ENCODE measurements at regions not wholly inside any gene's neighbourhood (a gene's known extent, or its start where the extent isn't known, plus 50 kb on each side); places are given as distances from the start of the nearest gene placed in this dataset.

DNA sequence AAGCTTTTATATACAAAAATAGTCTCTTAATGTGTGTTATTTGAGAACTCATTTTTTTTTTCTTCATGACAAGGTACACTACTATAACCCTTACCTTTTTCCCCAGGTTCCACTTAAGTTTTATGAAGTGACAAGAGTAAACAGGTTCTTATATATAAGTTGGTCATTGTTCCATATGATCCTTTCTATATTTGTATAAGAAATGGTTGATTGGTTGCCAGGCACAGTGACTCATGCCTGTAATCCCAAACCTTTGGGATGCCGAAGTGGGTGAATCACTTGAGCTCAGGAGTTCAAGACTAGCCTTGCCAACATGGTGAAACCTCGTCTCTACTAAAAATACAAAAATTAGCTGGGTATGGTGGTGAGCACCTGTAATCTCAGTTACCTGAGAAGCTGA is 108.3 kb downstream of the PCSK1 start (continued):
- TF ChIP-seq, protein P1, sequence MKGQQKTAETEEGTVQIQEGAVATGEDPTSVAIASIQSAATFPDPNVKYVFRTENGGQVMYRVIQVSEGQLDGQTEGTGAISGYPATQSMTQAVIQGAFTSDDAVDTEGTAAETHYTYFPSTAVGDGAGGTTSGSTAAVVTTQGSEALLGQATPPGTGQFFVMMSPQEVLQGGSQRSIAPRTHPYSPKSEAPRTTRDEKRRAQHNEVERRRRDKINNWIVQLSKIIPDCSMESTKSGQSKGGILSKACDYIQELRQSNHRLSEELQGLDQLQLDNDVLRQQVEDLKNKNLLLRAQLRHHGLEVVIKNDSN (CRISPR knock-in tag; IDR thresholded peaks at IDR 0.05) = no peak
- TF ChIP-seq, protein P2, sequence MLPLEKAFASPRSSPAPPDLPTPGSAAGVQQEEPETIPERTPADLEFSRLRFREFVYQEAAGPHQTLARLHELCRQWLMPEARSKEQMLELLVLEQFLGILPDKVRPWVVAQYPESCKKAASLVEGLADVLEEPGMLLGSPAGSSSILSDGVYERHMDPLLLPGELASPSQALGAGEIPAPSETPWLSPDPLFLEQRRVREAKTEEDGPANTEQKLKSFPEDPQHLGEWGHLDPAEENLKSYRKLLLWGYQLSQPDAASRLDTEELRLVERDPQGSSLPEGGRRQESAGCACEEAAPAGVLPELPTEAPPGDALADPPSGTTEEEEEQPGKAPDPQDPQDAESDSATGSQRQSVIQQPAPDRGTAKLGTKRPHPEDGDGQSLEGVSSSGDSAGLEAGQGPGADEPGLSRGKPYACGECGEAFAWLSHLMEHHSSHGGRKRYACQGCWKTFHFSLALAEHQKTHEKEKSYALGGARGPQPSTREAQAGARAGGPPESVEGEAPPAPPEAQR (CRISPR knock-in tag; IDR thresholded peaks at IDR 0.05) = no peak
- TF ChIP-seq FOXJ3 (CRISPR knock-in tag; IDR thresholded peaks at IDR 0.05; ENCODE audit: borderline replicate concordance) (no peak), HMGA2 (CRISPR knock-in tag; IDR thresholded peaks at IDR 0.05) (no peak), CDX4 (CRISPR knock-in tag; IDR thresholded peaks at IDR 0.05; ENCODE audit: borderline replicate concordance) (no peak), FOXK1 (CRISPR knock-in tag; IDR thresholded peaks at IDR 0.05) (no peak), ZNF219 (CRISPR knock-in tag; IDR thresholded peaks at IDR 0.05; ENCODE audit: borderline replicate concordance) (no peak), SOX15 (CRISPR knock-in tag; IDR thresholded peaks at IDR 0.05) (no peak), ELF4 (CRISPR knock-in tag; IDR thresholded peaks at IDR 0.05; ENCODE audit: low read depth) (no peak)
- TF ChIP-seq, protein P3, sequence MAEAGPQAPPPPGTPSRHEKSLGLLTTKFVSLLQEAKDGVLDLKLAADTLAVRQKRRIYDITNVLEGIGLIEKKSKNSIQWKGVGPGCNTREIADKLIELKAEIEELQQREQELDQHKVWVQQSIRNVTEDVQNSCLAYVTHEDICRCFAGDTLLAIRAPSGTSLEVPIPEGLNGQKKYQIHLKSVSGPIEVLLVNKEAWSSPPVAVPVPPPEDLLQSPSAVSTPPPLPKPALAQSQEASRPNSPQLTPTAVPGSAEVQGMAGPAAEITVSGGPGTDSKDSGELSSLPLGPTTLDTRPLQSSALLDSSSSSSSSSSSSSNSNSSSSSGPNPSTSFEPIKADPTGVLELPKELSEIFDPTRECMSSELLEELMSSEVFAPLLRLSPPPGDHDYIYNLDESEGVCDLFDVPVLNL (CRISPR knock-in tag; IDR thresholded peaks at IDR 0.05; ENCODE audit: borderline replicate concordance, low read depth) = no peak

DNA sequence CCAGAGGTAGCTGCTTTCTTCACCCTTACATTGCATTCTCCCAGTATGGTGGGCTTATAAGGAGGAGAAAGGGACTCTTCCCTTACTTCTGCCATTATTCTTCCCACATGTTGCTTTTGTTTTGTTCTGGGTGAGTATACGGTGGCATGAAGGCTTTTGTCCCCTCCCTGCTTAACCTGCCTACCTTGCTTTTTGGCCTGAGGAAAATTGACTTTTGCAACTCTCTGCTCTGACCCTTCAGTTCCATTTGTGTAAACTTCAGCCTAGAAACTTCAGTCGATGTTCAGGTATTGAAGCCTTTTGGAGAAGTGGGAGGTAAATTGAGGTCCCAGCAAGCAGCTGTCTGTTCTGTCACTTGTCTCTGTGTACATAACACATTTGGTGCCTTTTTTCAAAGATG is 110.2 kb downstream of the PCSK1 start:
- Mint-ChIP-seq H3K27ac (no peak overlapping the region), H3K9me3 (peaks cover 6% of the 10 kb centered on the region), H3K4me1 (no peaks in the 10 kb centered on the region), H3K4me3 (no peak overlapping the region), H3K36me3 (no peaks in the 10 kb centered on the region), H3K27me3 (ENCODE audit: low read depth) (no peaks in the 10 kb centered on the region)
- ChIA-PET CTCF (interaction anchor here (1.9 kb wide), 1 partner anchor 13 kb away, joined by 6 read pairs; no protein-coding TSS in a partner anchor), POLR2A (no interaction called here)
- DNase-seq (ENCODE audit: low spot score) (no peak), ATAC-seq (no peak)
- TF ChIP-seq NR2C2 (CRISPR knock-in tag; IDR thresholded peaks at IDR 0.05) (no peak), MYBL2 (CRISPR knock-in tag; IDR thresholded peaks at IDR 0.05) (no peak), PRRX2 (CRISPR knock-in tag; IDR thresholded peaks at IDR 0.05) (no peak), TCF7 (CRISPR knock-in tag; IDR thresholded peaks at IDR 0.05; ENCODE audit: low read depth) (no peak), FOXJ3 (CRISPR knock-in tag; IDR thresholded peaks at IDR 0.05; ENCODE audit: borderline replicate concordance) (no peak), OVOL2 (CRISPR knock-in tag; IDR thresholded peaks at IDR 0.05; ENCODE audit: borderline replicate concordance) (no peak), NFATC4 (CRISPR knock-in tag; IDR thresholded peaks at IDR 0.05) (no peak), ZNF416 (CRISPR knock-in tag; IDR thresholded peaks at IDR 0.05) (no peak), MXD4 (CRISPR knock-in tag; IDR thresholded peaks at IDR 0.05; ENCODE audit: borderline replicate concordance) (no peak)
- TF ChIP-seq, protein P3 (CRISPR knock-in tag; IDR thresholded peaks at IDR 0.05; ENCODE audit: borderline replicate concordance, low read depth) = no peak
- TF ChIP-seq, protein P4, sequence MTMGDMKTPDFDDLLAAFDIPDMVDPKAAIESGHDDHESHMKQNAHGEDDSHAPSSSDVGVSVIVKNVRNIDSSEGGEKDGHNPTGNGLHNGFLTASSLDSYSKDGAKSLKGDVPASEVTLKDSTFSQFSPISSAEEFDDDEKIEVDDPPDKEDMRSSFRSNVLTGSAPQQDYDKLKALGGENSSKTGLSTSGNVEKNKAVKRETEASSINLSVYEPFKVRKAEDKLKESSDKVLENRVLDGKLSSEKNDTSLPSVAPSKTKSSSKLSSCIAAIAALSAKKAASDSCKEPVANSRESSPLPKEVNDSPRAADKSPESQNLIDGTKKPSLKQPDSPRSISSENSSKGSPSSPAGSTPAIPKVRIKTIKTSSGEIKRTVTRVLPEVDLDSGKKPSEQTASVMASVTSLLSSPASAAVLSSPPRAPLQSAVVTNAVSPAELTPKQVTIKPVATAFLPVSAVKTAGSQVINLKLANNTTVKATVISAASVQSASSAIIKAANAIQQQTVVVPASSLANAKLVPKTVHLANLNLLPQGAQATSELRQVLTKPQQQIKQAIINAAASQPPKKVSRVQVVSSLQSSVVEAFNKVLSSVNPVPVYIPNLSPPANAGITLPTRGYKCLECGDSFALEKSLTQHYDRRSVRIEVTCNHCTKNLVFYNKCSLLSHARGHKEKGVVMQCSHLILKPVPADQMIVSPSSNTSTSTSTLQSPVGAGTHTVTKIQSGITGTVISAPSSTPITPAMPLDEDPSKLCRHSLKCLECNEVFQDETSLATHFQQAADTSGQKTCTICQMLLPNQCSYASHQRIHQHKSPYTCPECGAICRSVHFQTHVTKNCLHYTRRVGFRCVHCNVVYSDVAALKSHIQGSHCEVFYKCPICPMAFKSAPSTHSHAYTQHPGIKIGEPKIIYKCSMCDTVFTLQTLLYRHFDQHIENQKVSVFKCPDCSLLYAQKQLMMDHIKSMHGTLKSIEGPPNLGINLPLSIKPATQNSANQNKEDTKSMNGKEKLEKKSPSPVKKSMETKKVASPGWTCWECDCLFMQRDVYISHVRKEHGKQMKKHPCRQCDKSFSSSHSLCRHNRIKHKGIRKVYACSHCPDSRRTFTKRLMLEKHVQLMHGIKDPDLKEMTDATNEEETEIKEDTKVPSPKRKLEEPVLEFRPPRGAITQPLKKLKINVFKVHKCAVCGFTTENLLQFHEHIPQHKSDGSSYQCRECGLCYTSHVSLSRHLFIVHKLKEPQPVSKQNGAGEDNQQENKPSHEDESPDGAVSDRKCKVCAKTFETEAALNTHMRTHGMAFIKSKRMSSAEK (CRISPR knock-in tag; IDR thresholded peaks at IDR 0.05; ENCODE audit: borderline replicate concordance) = no peak
- TF ChIP-seq, protein P5, sequence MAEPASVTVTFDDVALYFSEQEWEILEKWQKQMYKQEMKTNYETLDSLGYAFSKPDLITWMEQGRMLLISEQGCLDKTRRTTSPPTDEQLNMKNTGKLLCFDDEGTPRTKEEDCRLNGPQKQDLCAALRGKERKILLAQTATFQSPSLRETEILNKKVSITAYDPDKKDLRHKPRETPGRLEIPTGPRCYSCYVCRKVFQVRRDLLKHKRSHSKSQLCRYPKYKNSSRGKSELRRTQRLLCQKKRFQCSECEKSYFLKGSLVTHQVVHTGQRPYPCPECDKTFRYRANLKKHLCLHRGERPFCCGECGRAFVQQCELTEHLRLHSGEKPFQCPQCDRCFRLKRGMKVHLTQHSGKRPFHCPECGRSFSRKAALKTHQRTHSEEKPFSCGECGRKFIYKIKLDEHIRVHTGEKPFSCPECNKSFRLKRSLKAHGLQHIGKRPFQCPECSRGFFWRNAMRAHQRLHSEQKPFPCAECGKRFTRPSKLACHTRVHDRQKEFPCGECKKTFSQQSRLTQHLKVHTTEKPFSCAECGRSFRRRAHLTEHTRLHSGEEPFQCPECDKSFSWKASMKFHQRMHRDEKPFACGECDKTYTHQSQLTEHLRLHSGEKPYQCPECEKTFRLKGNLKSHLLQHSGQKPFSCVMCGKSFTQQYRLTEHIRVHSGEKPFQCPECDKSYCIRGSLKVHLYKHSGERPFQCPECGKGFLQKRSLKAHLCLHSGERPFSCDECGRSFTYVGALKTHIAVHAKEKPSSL (CRISPR knock-in tag; conservative IDR thresholded peaks at IDR 0.05) = no peak
- TF ChIP-seq, protein P1 (CRISPR knock-in tag; IDR thresholded peaks at IDR 0.05) = no peak
- TF ChIP-seq, protein P6, sequence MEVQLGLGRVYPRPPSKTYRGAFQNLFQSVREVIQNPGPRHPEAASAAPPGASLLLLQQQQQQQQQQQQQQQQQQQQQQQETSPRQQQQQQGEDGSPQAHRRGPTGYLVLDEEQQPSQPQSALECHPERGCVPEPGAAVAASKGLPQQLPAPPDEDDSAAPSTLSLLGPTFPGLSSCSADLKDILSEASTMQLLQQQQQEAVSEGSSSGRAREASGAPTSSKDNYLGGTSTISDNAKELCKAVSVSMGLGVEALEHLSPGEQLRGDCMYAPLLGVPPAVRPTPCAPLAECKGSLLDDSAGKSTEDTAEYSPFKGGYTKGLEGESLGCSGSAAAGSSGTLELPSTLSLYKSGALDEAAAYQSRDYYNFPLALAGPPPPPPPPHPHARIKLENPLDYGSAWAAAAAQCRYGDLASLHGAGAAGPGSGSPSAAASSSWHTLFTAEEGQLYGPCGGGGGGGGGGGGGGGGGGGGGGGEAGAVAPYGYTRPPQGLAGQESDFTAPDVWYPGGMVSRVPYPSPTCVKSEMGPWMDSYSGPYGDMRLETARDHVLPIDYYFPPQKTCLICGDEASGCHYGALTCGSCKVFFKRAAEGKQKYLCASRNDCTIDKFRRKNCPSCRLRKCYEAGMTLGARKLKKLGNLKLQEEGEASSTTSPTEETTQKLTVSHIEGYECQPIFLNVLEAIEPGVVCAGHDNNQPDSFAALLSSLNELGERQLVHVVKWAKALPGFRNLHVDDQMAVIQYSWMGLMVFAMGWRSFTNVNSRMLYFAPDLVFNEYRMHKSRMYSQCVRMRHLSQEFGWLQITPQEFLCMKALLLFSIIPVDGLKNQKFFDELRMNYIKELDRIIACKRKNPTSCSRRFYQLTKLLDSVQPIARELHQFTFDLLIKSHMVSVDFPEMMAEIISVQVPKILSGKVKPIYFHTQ (CRISPR knock-in tag; IDR thresholded peaks at IDR 0.05) = no peak
